ENCODE measurements at regions not wholly inside any gene's neighbourhood (a gene's known extent, or its start where the extent isn't known, plus 50 kb on each side); places are given as distances from the start of the nearest gene placed in this dataset.

- Mint-ChIP-seq H3K36me3 (no peaks in the 10 kb centered on the region), H3K4me3 (no peak overlapping the region), H3K9me3 (no peaks in the 10 kb centered on the region), H3K27ac (no peak overlapping the region), H3K4me1 (ENCODE audit: low read depth in 2 of 2) (no peaks in the 10 kb centered on the region), H3K27me3 (no peaks in the 10 kb centered on the region)
- ATAC-seq = no peak
- no peak for DNase-seq (ENCODE audit: low spot score)
Measured at GRCh38 chr4:133803341-133803740, 398.2 kb downstream of the PABPC4L start.

DNA sequence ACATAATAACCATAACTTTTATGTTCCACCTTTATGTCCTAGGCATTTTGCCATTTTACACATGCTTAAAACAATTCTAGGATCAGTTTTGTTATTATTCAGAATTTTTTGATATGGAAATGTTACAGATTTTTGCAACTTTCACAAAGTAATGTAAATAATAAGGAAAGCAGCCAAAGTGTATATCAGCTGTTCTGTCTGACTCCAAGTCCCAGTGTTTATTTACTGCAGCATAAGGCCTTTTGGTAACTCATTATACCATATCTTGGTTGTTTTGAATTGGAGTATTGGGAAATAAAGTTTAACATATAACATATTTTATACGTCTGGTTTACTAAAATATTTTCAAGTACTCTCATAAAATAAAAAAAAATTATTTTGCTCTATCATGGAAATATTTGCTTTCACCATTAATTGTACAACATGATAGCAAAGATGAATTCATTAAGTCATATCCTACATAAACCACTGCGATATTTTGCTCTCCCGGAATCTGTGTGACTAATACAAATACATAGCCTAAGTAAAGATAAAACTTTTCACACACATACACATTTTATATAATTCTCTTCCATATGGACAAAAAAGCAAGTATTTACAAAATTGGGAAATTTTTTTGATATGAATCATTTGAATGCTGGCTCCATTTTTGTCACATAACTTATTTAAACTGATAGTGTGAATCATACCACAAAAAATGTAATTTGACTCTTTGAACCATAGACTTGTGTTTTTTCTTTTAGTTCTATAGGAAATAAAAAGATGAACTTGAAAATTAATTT lies 399.0 kb downstream of the PABPC4L start:
- H3K4me3 Mint-ChIP-seq = no peak overlapping the region
- DNase-seq (ENCODE audit: low spot score) (no peak), ATAC-seq (no peak)
- H3K9me3 Mint-ChIP-seq = no peaks in the 10 kb centered on the region
- no peak overlapping the region for H3K27ac Mint-ChIP-seq
- no peaks in the 10 kb centered on the region for H3K36me3 Mint-ChIP-seq
- no peaks in the 10 kb centered on the region for H3K27me3 Mint-ChIP-seq
- H3K4me1 Mint-ChIP-seq (ENCODE audit: low read depth in 2 of 2) = no peaks in the 10 kb centered on the region

GRCh38 chr4:133801883-133802282 lies 399.7 kb downstream of the PABPC4L start:
- ATAC-seq = no peak
- Mint-ChIP-seq H3K4me3 (no peak overlapping the region), H3K27ac (no peak overlapping the region), H3K4me1 (ENCODE audit: low read depth in 2 of 2) (no peaks in the 10 kb centered on the region), H3K36me3 (peaks cover 1% of the 10 kb centered on the region), H3K9me3 (peaks cover under 1% of the 10 kb centered on the region), H3K27me3 (no peaks in the 10 kb centered on the region)
- no peak for DNase-seq (ENCODE audit: low spot score)

- H3K9me3 Mint-ChIP-seq = peaks cover 4% of the 10 kb centered on the region
- no peak overlapping the region for H3K4me3 Mint-ChIP-seq
- H3K27ac Mint-ChIP-seq = no peak overlapping the region
- no peaks in the 10 kb centered on the region for H3K4me1 Mint-ChIP-seq (ENCODE audit: low read depth in 2 of 2)
- no peak for ATAC-seq
- H3K36me3 Mint-ChIP-seq = peaks cover 5% of the 10 kb centered on the region
- no peak for DNase-seq (ENCODE audit: low spot score)
- no peaks in the 10 kb centered on the region for H3K27me3 Mint-ChIP-seq
Measured at GRCh38 chr4:133800966-133801365, 400.6 kb downstream of the PABPC4L start.

- Mint-ChIP-seq H3K27ac (no peak overlapping the region), H3K36me3 (peaks cover 5% of the 10 kb centered on the region), H3K4me1 (ENCODE audit: low read depth in 2 of 2) (no peaks in the 10 kb centered on the region), H3K9me3 (peaks cover 4% of the 10 kb centered on the region), H3K27me3 (no peaks in the 10 kb centered on the region), H3K4me3 (no peak overlapping the region)
- DNase-seq (ENCODE audit: low spot score) (no peak), ATAC-seq (no peak)
Measured at GRCh38 chr4:133799717-133800315, 401.8 kb downstream of the PABPC4L start.

GRCh38 chr4:133777661-133778060 lies 423.9 kb downstream of the PABPC4L start:
- Mint-ChIP-seq H3K27me3 (no peaks in the 10 kb centered on the region), H3K4me1 (ENCODE audit: low read depth in 2 of 2) (no peaks in the 10 kb centered on the region), H3K4me3 (no peak overlapping the region), H3K36me3 (no peaks in the 10 kb centered on the region), H3K27ac (no peak overlapping the region), H3K9me3 (peaks cover 7% of the 10 kb centered on the region)
- ATAC-seq = no peak
- DNase-seq (ENCODE audit: low spot score) = no peak

DNA sequence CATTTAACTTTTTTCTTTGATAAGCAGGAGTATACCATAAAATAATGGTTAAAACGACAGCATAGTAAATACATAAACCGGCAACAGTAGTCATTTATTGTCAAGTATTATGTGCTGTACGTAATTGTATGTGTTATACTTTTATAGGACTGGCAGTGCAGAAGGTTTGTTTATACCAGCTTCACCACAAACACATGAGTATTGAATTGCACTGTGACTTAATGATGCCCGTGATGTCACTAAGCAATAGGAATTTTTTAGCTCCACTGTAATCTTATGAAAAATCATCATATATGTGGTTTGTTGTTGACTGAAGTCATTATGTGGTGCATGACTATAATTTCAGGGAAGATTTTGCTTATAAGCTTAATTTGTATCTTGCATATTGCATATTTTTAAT lies 424.6 kb downstream of the PABPC4L start:
- Mint-ChIP-seq H3K4me3 (no peak overlapping the region), H3K36me3 (no peaks in the 10 kb centered on the region)

GRCh38 chr4:133776503-133776902 lies 425.1 kb downstream of the PABPC4L start:
- Mint-ChIP-seq H3K27me3 (no peaks in the 10 kb centered on the region), H3K4me3 (no peak overlapping the region), H3K36me3 (no peaks in the 10 kb centered on the region), H3K4me1 (ENCODE audit: low read depth in 2 of 2) (no peaks in the 10 kb centered on the region), H3K27ac (no peak overlapping the region), H3K9me3 (peaks cover 13% of the 10 kb centered on the region)
- no peak for DNase-seq (ENCODE audit: low spot score)
- ATAC-seq = no peak

More for the DNA sequence above, 424.6 kb downstream of the PABPC4L start:
- Mint-ChIP-seq H3K27ac (no peak overlapping the region), H3K9me3 (peaks cover 13% of the 10 kb centered on the region), H3K27me3 (no peaks in the 10 kb centered on the region), H3K4me1 (ENCODE audit: low read depth in 2 of 2) (no peaks in the 10 kb centered on the region)
- ATAC-seq (no peak), DNase-seq (ENCODE audit: low spot score) (no peak)

- H3K27ac Mint-ChIP-seq = no peak overlapping the region
- H3K27me3 Mint-ChIP-seq = no peaks in the 10 kb centered on the region
Measured at GRCh38 chr4:133775881-133776280, 425.7 kb downstream of the PABPC4L start.

GRCh38 chr4:133775469-133775868 lies 426.1 kb downstream of the PABPC4L start:
- Mint-ChIP-seq H3K36me3 (peaks cover 3% of the 10 kb centered on the region), H3K4me3 (no peak overlapping the region), H3K9me3 (peaks cover 16% of the 10 kb centered on the region), H3K27me3 (no peaks in the 10 kb centered on the region), H3K4me1 (ENCODE audit: low read depth in 2 of 2) (no peaks in the 10 kb centered on the region), H3K27ac (no peak overlapping the region)
- ATAC-seq (no peak), DNase-seq (ENCODE audit: low spot score) (no peak)

More at GRCh38 chr4:133775881-133776280, 425.7 kb downstream of the PABPC4L start:
- DNase-seq (ENCODE audit: low spot score) = no peak
- no peaks in the 10 kb centered on the region for H3K4me1 Mint-ChIP-seq (ENCODE audit: low read depth in 2 of 2)
- H3K4me3 Mint-ChIP-seq = no peak overlapping the region
- H3K9me3 Mint-ChIP-seq = peaks cover 13% of the 10 kb centered on the region
- no peak for ATAC-seq
- H3K36me3 Mint-ChIP-seq = no peaks in the 10 kb centered on the region

DNA sequence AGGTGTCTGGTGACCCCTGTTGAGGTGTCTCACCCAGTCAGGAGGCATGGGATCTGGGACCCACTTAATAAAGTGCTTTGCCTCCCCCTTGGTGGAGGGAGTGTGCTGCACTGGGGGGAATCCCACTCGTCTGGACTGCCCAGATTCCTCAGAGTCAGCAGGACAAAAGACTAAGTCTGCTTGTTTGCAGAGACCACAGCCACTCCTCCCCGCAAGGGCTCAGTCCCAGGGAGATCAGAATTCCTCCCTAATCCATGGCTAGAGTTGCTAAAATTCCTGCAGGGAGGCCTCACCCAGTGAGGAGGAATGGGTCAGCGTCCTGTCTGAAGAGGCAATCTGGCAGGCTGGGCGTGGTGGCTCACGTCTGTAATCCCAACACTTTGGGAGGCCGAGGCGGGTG lies 442.2 kb downstream of the PABPC4L start:
- Mint-ChIP-seq H3K36me3 (peaks cover 6% of the 10 kb centered on the region), H3K4me3 (no peak overlapping the region), H3K27me3 (no peaks in the 10 kb centered on the region), H3K9me3 (peaks cover 18% of the 10 kb centered on the region), H3K27ac (no peak overlapping the region), H3K4me1 (ENCODE audit: low read depth in 2 of 2) (no peaks in the 10 kb centered on the region)
- no peak for DNase-seq (ENCODE audit: low spot score)
- no peak for ATAC-seq

DNA sequence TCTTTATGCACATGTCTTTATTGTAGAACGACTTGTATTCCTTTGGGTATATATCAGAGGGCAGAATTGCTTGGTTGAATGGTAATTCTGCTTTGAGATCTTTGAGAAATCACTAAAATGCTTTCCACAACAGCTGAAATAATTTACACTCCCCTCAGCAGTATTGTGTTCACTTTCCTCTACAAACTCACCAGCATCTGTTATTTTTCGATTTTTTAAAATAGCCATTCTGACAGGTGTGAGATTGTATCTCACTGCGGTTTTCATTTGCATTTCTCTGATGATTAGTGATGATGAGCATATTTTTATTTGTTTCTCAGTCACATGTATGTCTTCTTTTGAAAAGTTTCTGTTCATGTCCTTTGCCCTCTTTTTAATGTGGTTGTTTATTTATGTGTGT lies 459.8 kb downstream of the PABPC4L start:
- Mint-ChIP-seq H3K9me3 (peaks cover 30% of the 10 kb centered on the region), H3K27ac (no peak overlapping the region), H3K4me1 (ENCODE audit: low read depth in 2 of 2) (no peaks in the 10 kb centered on the region), H3K4me3 (no peak overlapping the region), H3K36me3 (peaks cover 5% of the 10 kb centered on the region), H3K27me3 (no peaks in the 10 kb centered on the region)
- no peak for ATAC-seq
- no peak for DNase-seq (ENCODE audit: low spot score)

DNA sequence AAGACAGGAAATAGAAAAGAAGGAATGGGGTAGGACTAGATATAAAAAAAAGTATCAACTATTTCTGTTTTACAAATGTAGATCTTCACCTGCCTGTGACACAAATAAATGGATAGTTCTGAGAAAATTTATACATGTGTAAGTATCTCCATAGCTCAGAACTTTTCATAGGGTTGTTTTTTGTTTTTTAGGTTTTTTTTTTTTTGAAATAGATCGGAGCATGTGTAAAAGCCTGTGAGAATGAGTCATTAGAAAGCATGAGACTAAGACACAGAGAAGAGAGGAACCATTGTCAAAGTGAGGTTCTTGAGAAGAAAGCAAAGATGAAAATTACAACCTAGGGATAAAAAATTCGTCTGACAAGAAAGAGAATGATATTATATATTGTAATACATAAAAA lies 481.6 kb downstream of the PABPC4L start:
- no peaks in the 10 kb centered on the region for H3K36me3 Mint-ChIP-seq
- no peak for ATAC-seq
- peaks cover 11% of the 10 kb centered on the region for H3K9me3 Mint-ChIP-seq
- no peak overlapping the region for H3K27ac Mint-ChIP-seq
- H3K27me3 Mint-ChIP-seq = no peaks in the 10 kb centered on the region
- DNase-seq (ENCODE audit: low spot score) = no peak
- H3K4me3 Mint-ChIP-seq = no peak overlapping the region
- H3K4me1 Mint-ChIP-seq (ENCODE audit: low read depth in 2 of 2) = no peaks in the 10 kb centered on the region

- no peaks in the 10 kb centered on the region for H3K27me3 Mint-ChIP-seq
- no peak overlapping the region for H3K4me3 Mint-ChIP-seq
- ATAC-seq = no peak
- H3K4me1 Mint-ChIP-seq (ENCODE audit: low read depth in 2 of 2) = no peaks in the 10 kb centered on the region
- peaks cover 11% of the 10 kb centered on the region for H3K9me3 Mint-ChIP-seq
- H3K27ac Mint-ChIP-seq = no peak overlapping the region
- DNase-seq (ENCODE audit: low spot score) = no peak
- no peaks in the 10 kb centered on the region for H3K36me3 Mint-ChIP-seq
Measured at GRCh38 chr4:133719098-133719497, 482.5 kb downstream of the PABPC4L start.

Measured in natural killer cell treated with Interleukin-12 subunit alpha and Interleukin-12 subunit beta and Interleukin-15 and Interleukin-18, amount 100 ng/mL, for 72 hours (primary cell).